ENCODE measurements at regions not wholly inside any gene's neighbourhood (a gene's known extent, or its start where the extent isn't known, plus 50 kb on each side); places are given as distances from the start of the nearest gene placed in this dataset.
"Not testable (repeated sequence)": the region's sequence is repeated elsewhere in the genome, so short reads cannot be mapped to it uniquely, and the experiment has no call there.

DNA sequence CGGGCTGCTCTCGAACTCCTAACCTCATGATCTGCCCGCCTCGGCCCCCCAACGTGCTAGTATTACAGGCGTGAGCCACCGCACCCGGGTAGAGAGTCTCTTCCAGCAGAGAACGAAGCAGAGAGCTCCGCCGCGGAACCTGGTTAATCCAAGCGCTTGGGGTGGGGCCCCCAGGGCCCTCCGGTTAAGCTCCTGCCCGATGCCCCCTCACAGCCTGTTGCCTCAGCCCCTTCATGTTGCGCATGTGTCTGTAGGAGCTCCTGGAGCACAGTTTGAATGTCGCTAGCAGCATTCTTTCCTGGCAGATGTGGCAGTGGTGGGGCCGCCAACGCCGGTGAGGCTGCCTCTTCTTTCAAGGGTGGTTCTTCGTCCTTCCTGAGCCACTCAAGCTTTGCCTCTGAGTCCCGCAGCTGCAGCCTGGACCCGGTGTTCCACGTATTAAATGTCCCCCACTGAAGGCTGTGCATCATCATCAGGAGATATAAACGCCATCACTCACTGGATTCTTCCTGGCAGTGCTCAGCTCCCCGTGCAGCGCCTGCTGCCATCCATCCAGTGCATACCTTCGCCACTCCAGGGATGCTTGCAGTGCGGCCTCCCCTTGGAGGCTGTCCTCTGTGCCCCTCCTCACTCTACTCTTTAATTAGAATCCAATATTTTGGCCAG is 1919.3 kb downstream of the PCDH9 start:
- Histone ChIP-seq H3K4me3 (no peak overlapping the region), H3K36me3 (no peaks in the 10 kb centered on the region), H3K27ac (no peak overlapping the region), H3K27me3 (no peaks in the 10 kb centered on the region), H3K9me3 (peaks cover 0 to 13% (median 0%) of the 10 kb centered on the region in 3 donors), H3K4me1 (no peaks in the 10 kb centered on the region)
- TF ChIP-seq POLR2A (IDR thresholded peaks at IDR 0.05): no peak
- WGBS, 2 donors (ENCODE audit: low coverage in 1 of 2): 88% methylated on average over 5 to 12 of the region's 29 CpGs
- ATAC-seq: no peak

DNA sequence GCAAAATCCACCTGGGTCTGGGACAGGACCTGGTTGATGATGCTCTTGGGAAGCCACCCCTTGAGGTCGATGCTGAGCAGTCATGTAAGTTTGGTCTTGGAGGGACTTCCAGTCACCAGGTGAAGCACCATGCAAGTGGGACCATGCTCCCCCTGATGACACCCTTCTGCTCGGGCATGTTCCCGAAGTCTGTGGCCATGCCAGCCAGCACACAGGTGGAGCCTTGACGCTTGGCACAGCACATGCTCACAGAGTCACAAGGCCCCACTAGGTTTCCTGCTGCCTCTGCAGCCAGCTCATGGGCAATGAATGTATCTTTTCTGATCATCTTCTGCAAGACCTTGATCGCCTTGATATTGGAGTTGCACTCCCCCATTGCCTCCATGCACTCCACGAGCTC is 1920.2 kb downstream of the PCDH9 start:
- no peaks in the 10 kb centered on the region for H3K4me1 ChIP-seq
- no peak overlapping the region for H3K4me3 ChIP-seq
- no peaks in the 10 kb centered on the region for H3K27me3 ChIP-seq
- H3K27ac ChIP-seq: no peak overlapping the region
- WGBS, 2 donors (ENCODE audit: low coverage in 1 of 2): 92% methylated on average over 2 of the region's 6 CpGs; no CpG with 5 or more reads in 1 of the 2 donors
- ATAC-seq: no peak
- peaks cover 0 to 9% (median 0%) of the 10 kb centered on the region in 3 donors for H3K9me3 ChIP-seq
- TF ChIP-seq, protein P1, sequence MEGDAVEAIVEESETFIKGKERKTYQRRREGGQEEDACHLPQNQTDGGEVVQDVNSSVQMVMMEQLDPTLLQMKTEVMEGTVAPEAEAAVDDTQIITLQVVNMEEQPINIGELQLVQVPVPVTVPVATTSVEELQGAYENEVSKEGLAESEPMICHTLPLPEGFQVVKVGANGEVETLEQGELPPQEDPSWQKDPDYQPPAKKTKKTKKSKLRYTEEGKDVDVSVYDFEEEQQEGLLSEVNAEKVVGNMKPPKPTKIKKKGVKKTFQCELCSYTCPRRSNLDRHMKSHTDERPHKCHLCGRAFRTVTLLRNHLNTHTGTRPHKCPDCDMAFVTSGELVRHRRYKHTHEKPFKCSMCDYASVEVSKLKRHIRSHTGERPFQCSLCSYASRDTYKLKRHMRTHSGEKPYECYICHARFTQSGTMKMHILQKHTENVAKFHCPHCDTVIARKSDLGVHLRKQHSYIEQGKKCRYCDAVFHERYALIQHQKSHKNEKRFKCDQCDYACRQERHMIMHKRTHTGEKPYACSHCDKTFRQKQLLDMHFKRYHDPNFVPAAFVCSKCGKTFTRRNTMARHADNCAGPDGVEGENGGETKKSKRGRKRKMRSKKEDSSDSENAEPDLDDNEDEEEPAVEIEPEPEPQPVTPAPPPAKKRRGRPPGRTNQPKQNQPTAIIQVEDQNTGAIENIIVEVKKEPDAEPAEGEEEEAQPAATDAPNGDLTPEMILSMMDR (IDR thresholded peaks at IDR 0.05): no peak
- TF ChIP-seq EP300 (IDR thresholded peaks at IDR 0.05): no peak
- H3K36me3 ChIP-seq: no peaks in the 10 kb centered on the region

DNA sequence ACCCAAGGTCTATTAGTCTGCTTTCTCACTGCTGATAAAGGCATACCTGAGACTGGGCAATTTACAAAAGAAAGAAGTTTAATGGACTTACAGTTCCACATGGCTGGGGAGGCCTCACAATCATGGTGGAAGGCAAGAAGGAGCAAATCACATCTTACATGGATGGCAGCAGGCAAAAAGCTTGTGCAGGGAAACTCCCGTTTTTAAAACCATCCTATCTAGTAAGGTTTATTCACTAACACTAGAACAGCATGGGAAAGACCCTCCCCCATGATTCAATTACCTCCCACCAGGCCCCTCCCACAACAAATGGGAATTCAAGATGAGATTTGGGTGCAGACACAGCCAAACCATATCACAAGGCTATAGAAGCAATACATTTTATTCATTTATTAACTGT is 1921.4 kb downstream of the PCDH9 start:
- 89 to 100% methylated on average over 1 of the region's 1 CpG for WGBS, 2 donors (ENCODE audit: low coverage in 1 of 2)
- H3K27ac ChIP-seq: not testable (repeated sequence)

DNA sequence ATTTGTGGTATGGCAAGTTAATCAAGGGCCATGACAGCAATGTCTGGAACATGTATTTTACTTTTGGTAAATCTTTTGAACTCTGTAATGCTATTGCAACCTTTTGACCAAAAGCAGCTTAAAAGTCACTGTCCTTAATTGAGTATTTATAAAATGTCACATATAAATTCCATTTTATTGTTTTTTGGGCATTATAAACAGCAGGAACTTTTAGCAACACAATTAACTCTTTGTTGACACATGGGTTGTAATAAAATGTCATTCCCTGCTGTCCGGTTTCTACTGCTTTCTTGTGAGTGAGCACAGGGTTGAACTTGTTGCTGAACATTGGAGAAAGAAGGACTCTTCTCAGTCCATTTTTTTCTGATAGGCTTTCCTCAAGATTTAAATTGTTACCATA is 1923.1 kb downstream of the PCDH9 start:
- Histone ChIP-seq H3K4me1 (no peaks in the 10 kb centered on the region), H3K27ac (no peak overlapping the region), H3K27me3 (no peaks in the 10 kb centered on the region), H3K9me3 (no peaks in the 10 kb centered on the region), H3K4me3 (no peak overlapping the region), H3K36me3 (no peaks in the 10 kb centered on the region)
- ATAC-seq: no peak
- TF ChIP-seq POLR2AphosphoS5 (IDR thresholded peaks at IDR 0.05): no peak
- TF ChIP-seq EP300 (IDR thresholded peaks at IDR 0.05): no peak
- no peak for TF ChIP-seq POLR2A (IDR thresholded peaks at IDR 0.05)
- TF ChIP-seq, protein P1 (IDR thresholded peaks at IDR 0.05): no peak
- WGBS, 2 donors (ENCODE audit: low coverage in 1 of 2): 88 to 90% methylated on average over 1 of the region's 1 CpG

More for the DNA sequence above, 1921.4 kb downstream of the PCDH9 start:
- not testable (repeated sequence) for ATAC-seq, H3K36me3 ChIP-seq, H3K4me3 ChIP-seq, H3K9me3 ChIP-seq, H3K4me1 ChIP-seq, H3K27me3 ChIP-seq

DNA sequence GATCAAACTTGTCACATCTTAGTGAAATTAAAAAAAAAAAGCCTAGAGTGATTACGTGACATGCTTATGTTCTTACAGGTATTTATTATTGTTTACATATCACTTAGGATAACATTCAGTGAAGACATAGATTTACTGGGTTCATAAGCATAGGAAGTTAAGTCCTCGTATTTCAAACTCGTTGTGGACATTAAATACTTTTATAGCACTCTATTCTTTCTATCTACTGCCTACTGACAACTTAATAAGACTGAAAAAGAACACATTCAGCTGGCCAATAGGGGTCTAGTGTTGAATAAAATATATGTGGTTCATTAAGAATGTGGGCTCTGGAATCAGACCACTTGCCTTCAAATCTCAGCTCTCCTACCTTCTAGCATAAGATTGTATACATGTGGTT is 1927.4 kb downstream of the PCDH9 start:
- ATAC-seq: no peak
- H3K27me3 ChIP-seq: no peaks in the 10 kb centered on the region
- no peaks in the 10 kb centered on the region for H3K36me3 ChIP-seq
- no peak overlapping the region for H3K4me3 ChIP-seq
- no peaks in the 10 kb centered on the region for H3K9me3 ChIP-seq
- no peaks in the 10 kb centered on the region for H3K4me1 ChIP-seq
- TF ChIP-seq, protein P1 (IDR thresholded peaks at IDR 0.05): no peak
- TF ChIP-seq EP300 (IDR thresholded peaks at IDR 0.05): no peak
- TF ChIP-seq POLR2A (IDR thresholded peaks at IDR 0.05): no peak
- no peak for TF ChIP-seq POLR2AphosphoS5 (IDR thresholded peaks at IDR 0.05)
- no peak overlapping the region for H3K27ac ChIP-seq
- 52 to 72% methylated on average over 3 of the region's 3 CpGs for WGBS, 2 donors (ENCODE audit: low coverage in 1 of 2)

DNA sequence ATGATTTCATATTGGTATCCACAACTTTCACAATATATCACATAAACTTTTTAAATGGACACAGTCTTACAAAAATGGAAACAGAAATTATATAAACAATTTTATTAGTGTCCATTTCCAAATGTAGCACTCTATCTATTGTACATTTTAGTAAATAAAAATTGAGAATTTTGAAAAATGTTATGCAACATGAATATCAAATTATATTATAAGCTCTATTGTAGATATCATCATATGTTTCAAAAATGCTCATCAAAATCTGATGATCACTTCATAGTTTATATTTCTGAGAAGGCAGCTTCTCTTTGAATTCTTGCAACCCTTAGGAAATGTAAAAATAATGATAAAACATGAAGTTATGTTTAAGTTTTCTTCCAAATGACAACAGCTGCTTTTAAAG is 1928.6 kb downstream of the PCDH9 start:
- no peak for TF ChIP-seq POLR2A (IDR thresholded peaks at IDR 0.05)
- TF ChIP-seq EP300 (IDR thresholded peaks at IDR 0.05): no peak
- no peak for TF ChIP-seq POLR2AphosphoS5 (IDR thresholded peaks at IDR 0.05)
- TF ChIP-seq, protein P1 (IDR thresholded peaks at IDR 0.05): no peak
- no peaks in the 10 kb centered on the region for H3K36me3 ChIP-seq
- no peak for ATAC-seq
- H3K4me1 ChIP-seq: no peaks in the 10 kb centered on the region
- H3K27ac ChIP-seq: no peak overlapping the region
- H3K9me3 ChIP-seq: no peaks in the 10 kb centered on the region
- H3K27me3 ChIP-seq: no peaks in the 10 kb centered on the region
- no peak overlapping the region for H3K4me3 ChIP-seq

Data from gastroesophageal sphincter (tissue), 4 donors.